Astrocyte (in vitro differentiated cells and primary cell): ENCODE measurements at regions not wholly inside any gene's neighbourhood (a gene's known extent, or its start where the extent isn't known, plus 50 kb on each side); places are given as distances from the start of the nearest gene placed in this dataset.
A peak's percentile ranks its signal among the peaks of the same experiment; 100 is the strongest.

Source experiments
- DNase-seq: peaks from one replicate; pipeline ENCODE4 v3.0.0-alpha.2; 2010; ENCODE audit warnings: low read depth
- FAIRE-seq: peaks from 2 replicates; lab custom pipeline; 2011; peaks lifted over from hg19 to GRCh38; lab: Jason Lieb, UNC
- H2AFZ ChIP-seq: 2 replicates; pipeline ENCODE4 v1.6.0; 2012; ENCODE audit warnings: low read depth, low read length, inconsistent platforms
- H3K27ac ChIP-seq: 2 replicates; pipeline ENCODE4 v1.5.1; 2011; ENCODE audit warnings: low read depth, low read length, inconsistent platforms
- H3K27me3 ChIP-seq: 2 replicates; pipeline ENCODE4 v1.6.0; 2011; ENCODE audit warnings: low read length, inconsistent platforms; ENCODE audit not compliant: insufficient read depth
- H3K36me3 ChIP-seq: 2 replicates; pipeline ENCODE4 v1.5.1; 2011; ENCODE audit warnings: low read length, inconsistent platforms; ENCODE audit not compliant: insufficient read depth
- H3K4me1 ChIP-seq: 2 replicates; pipeline ENCODE4 v1.5.1; 2011; ENCODE audit warnings: low read length, inconsistent platforms; ENCODE audit not compliant: insufficient read depth
- H3K4me2 ChIP-seq: 2 replicates; pipeline ENCODE4 v1.6.0; 2012; ENCODE audit warnings: low read length, inconsistent platforms
- H3K4me3 ChIP-seq: 2 replicates; pipeline ENCODE4 v1.5.1; 2011; ENCODE audit warnings: low read depth, mild to moderate bottlenecking, low read length, inconsistent platforms; ENCODE audit not compliant: insufficient read depth
- H3K79me2 ChIP-seq: 2 replicates; pipeline ENCODE4 v1.6.0; 2012; ENCODE audit warnings: mild to moderate bottlenecking, low read length, inconsistent platforms; ENCODE audit not compliant: insufficient read depth
- H3K9ac ChIP-seq: 2 replicates; pipeline ENCODE4 v1.6.0; 2012; ENCODE audit warnings: mild to moderate bottlenecking, low read length, inconsistent platforms
- H3K9me3 ChIP-seq: 2 replicates; pipeline ENCODE4 v1.5.1; 2012; ENCODE audit warnings: low read depth, mild to moderate bottlenecking, low read length, inconsistent platforms; ENCODE audit not compliant: insufficient read depth
- H4K20me1 ChIP-seq: 2 replicates; pipeline ENCODE4 v1.6.0; 2012; ENCODE audit warnings: low read length, inconsistent platforms; ENCODE audit not compliant: insufficient read depth
- H3K27ac Mint-ChIP-seq: one replicate; pipeline ENCODE4 v1.8.0; 2021; ENCODE audit warnings: mild to moderate bottlenecking, mixed read lengths; ENCODE audit not compliant: unreplicated experiment
- H3K27me3 Mint-ChIP-seq: one replicate; pipeline ENCODE4 v1.8.0; 2021; ENCODE audit warnings: low read depth, mixed read lengths; ENCODE audit not compliant: unreplicated experiment
- H3K36me3 Mint-ChIP-seq: one replicate; pipeline ENCODE4 v1.8.0; 2021; ENCODE audit warnings: low read depth, mixed read lengths; ENCODE audit not compliant: unreplicated experiment
- H3K4me1 Mint-ChIP-seq: one replicate; pipeline ENCODE4 v1.8.0; 2021; ENCODE audit warnings: low read depth, mixed read lengths; ENCODE audit not compliant: unreplicated experiment
- H3K4me3 Mint-ChIP-seq: one replicate; pipeline ENCODE4 v1.8.0; 2021; ENCODE audit warnings: mild to moderate bottlenecking, moderate library complexity, mixed read lengths; ENCODE audit not compliant: unreplicated experiment
- H3K9me3 Mint-ChIP-seq: one replicate; pipeline ENCODE4 v1.8.0; 2021; ENCODE audit warnings: mild to moderate bottlenecking, mixed read lengths; ENCODE audit not compliant: unreplicated experiment
- CTCF ChIP-seq: IDR thresholded peaks from 2 replicates; pipeline ENCODE4 v1.5.1; 2011; ENCODE audit warnings: low read depth, mild to moderate bottlenecking, inconsistent platforms, low read length, moderate library complexity; ENCODE audit not compliant: insufficient read depth
- EZH2 ChIP-seq: IDR thresholded peaks from 2 replicates; pipeline ENCODE4 v1.6.1; 2012; ENCODE audit warnings: mild to moderate bottlenecking, low read length, inconsistent platforms; ENCODE audit not compliant: insufficient read depth

GRCh38 chr12:125981610-125982253, 916.5 kb downstream of the AACS start:
- Mint-ChIP-seq H3K9me3 (peaks cover 12% of the 10 kb centered on the region), H3K27ac (no peak overlapping the region), H3K4me3 (no peak overlapping the region), H3K36me3 (no peaks in the 10 kb centered on the region), H3K4me1 (no peaks in the 10 kb centered on the region), H3K27me3 (no peaks in the 10 kb centered on the region)
- no peaks in the 10 kb centered on the region for H3K9me3 ChIP-seq
- H4K20me1 ChIP-seq, result no peaks in the 10 kb centered on the region
- DNase-seq, result no peak
- no peaks in the 10 kb centered on the region for H3K79me2 ChIP-seq
- no peak overlapping the region for H2AFZ ChIP-seq
- peaks cover 5% of the 10 kb centered on the region for H3K4me1 ChIP-seq
- no peak overlapping the region for H3K4me3 ChIP-seq
- H3K27me3 ChIP-seq, result no peaks in the 10 kb centered on the region
- H3K4me2 ChIP-seq, result no peak overlapping the region
- no peak for TF ChIP-seq CTCF
- no peak for TF ChIP-seq EZH2
- no peak overlapping the region for H3K9ac ChIP-seq
- H3K27ac ChIP-seq, result no peak overlapping the region
- no peak for FAIRE-seq
- H3K36me3 ChIP-seq, result no peaks in the 10 kb centered on the region

- Histone ChIP-seq H3K79me2 (no peaks in the 10 kb centered on the region), H3K36me3 (no peaks in the 10 kb centered on the region), H4K20me1 (no peaks in the 10 kb centered on the region), H3K9me3 (no peaks in the 10 kb centered on the region), H3K4me1 (peaks cover 5% of the 10 kb centered on the region), H3K9ac (peak overlapping the region; percentile 75), H3K27ac (peak overlapping the region; percentile 49), H3K4me3 (peak overlapping the region; percentile 66), H2AFZ (peak overlapping the region; percentile 89), H3K27me3 (no peaks in the 10 kb centered on the region), H3K4me2 (peak overlapping the region; percentile 89)
- H3K27me3 Mint-ChIP-seq, result no peaks in the 10 kb centered on the region
- FAIRE-seq (no peak), DNase-seq (peak; percentile 72)
- H3K36me3 Mint-ChIP-seq, result no peaks in the 10 kb centered on the region
- no peak overlapping the region for H3K4me3 Mint-ChIP-seq
- no peaks in the 10 kb centered on the region for H3K4me1 Mint-ChIP-seq
- no peak overlapping the region for H3K27ac Mint-ChIP-seq
- peaks cover 12% of the 10 kb centered on the region for H3K9me3 Mint-ChIP-seq
- TF ChIP-seq EZH2, result no peak
- no peak for TF ChIP-seq CTCF
These were observed 918.0 kb downstream of the AACS start for GRCh38 chr12:125983094-125983783.
